ENCODE measurements at regions not wholly inside any gene's neighbourhood (a gene's known extent, or its start where the extent isn't known, plus 50 kb on each side); places are given as distances from the start of the nearest gene placed in this dataset.

DNA sequence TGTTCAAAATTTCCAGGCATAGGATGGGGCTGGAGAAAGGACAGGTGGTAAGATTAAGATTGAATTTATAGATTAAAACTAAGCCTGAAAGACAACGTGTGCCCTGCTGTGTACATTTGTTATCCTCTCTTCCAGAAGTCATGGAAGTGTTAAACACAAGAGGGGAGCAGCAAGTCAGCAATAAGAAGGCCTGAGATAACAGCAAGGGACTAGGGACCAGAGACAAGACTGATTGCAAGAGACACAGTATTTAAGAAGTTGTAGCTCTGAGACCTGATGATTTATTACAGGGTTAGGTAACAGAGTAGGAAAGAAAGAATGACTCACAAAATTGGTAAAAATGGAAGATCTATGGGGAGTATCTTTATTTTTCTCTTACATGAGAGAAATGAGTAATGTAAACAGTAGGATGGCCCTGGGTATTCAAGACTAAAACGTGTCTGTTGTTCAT is 55.7 kb upstream of the COL1A2 start:
- Histone ChIP-seq H3K4me1 (no peaks in the 10 kb centered on the region), H3K36me3 (ENCODE audit: insufficient read depth in 1 of 2, low read depth in 1 of 2) (no peaks in the 10 kb centered on the region), H3K4me3 (no peak overlapping the region), H3K27me3 (ENCODE audit: insufficient read depth in 3 of 3, low read length in 2 of 3) (no peaks in the 10 kb centered on the region), H3K9me3 (no peaks in the 10 kb centered on the region), H3K27ac (no peak overlapping the region)
- intact Hi-C loops (cut with DNase I): no loop called here
- TF ChIP-seq, protein P1, sequence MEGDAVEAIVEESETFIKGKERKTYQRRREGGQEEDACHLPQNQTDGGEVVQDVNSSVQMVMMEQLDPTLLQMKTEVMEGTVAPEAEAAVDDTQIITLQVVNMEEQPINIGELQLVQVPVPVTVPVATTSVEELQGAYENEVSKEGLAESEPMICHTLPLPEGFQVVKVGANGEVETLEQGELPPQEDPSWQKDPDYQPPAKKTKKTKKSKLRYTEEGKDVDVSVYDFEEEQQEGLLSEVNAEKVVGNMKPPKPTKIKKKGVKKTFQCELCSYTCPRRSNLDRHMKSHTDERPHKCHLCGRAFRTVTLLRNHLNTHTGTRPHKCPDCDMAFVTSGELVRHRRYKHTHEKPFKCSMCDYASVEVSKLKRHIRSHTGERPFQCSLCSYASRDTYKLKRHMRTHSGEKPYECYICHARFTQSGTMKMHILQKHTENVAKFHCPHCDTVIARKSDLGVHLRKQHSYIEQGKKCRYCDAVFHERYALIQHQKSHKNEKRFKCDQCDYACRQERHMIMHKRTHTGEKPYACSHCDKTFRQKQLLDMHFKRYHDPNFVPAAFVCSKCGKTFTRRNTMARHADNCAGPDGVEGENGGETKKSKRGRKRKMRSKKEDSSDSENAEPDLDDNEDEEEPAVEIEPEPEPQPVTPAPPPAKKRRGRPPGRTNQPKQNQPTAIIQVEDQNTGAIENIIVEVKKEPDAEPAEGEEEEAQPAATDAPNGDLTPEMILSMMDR (IDR thresholded peaks at IDR 0.05): no peak
- no peak for DNase-seq
- no peak for ATAC-seq
- 34 to 50% (median 46%) methylated on average over 2 of the region's 2 CpGs for WGBS, 3 donors

DNA sequence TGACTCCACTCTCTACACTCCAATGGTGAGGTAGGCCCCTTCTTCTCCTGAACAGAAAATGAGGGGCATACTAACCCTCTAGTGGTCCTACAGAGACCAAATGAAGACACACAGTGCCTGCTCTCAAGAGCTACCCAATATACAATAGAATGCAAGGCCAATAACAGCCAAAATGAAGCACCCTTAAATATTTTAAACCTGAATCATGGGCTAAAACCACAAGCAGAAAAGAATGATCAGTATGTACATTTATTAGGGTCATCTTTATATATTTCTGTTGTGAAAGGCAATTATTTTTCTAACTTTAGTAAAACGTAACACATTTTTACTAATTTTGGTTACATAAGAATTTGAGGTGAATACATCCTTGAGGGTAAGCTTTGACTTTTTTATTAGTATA is 49.9 kb upstream of the COL1A2 start:
- Histone ChIP-seq H3K36me3 (ENCODE audit: insufficient read depth in 1 of 2, low read depth in 1 of 2) (no peaks in the 10 kb centered on the region), H3K27me3 (ENCODE audit: insufficient read depth in 3 of 3, low read length in 2 of 3) (no peaks in the 10 kb centered on the region), H3K27ac (no peak overlapping the region), H3K9me3 (no peaks in the 10 kb centered on the region), H3K4me1 (no peaks in the 10 kb centered on the region), H3K4me3 (no peak overlapping the region)
- intact Hi-C loops (cut with DNase I): no loop called here
- no peak for DNase-seq
- no peak for ATAC-seq
- TF ChIP-seq, protein P1 (IDR thresholded peaks at IDR 0.05): no peak
- WGBS, 3 donors: 98 to 100% (median 98%) methylated on average over 1 of the region's 1 CpG

Data from psoas muscle (tissue), 7 donors.